ENCODE measurements at regions not wholly inside any gene's neighbourhood (a gene's known extent, or its start where the extent isn't known, plus 50 kb on each side); places are given as distances from the start of the nearest gene placed in this dataset.
A peak's percentile ranks its signal among the peaks of the same experiment; 100 is the strongest.
"Not testable (repeated sequence)": the region's sequence is repeated elsewhere in the genome, so short reads cannot be mapped to it uniquely, and the experiment has no call there.

- DNase-seq: no peak
Measured at GRCh38 chr13:62162860-62163259, 747.2 kb upstream of the PCDH20 start.

GRCh38 chr13:62158520-62158919 lies 742.9 kb upstream of the PCDH20 start:
- no peak for DNase-seq

GRCh38 chr13:62151724-62152123 lies 736.1 kb upstream of the PCDH20 start:
- DNase-seq: not testable (repeated sequence)

- DNase-seq: no peak
Measured at GRCh38 chr13:62142048-62142447, 726.4 kb upstream of the PCDH20 start.

GRCh38 chr13:62139597-62139996 lies 723.9 kb upstream of the PCDH20 start:
- DNase-seq: no peak

GRCh38 chr13:62137629-62138405 lies 722.2 kb upstream of the PCDH20 start:
- no peak for DNase-seq

GRCh38 chr13:62131604-62132003 lies 716.0 kb upstream of the PCDH20 start:
- no peak for DNase-seq

- no peak for DNase-seq
Measured at GRCh38 chr13:62130062-62130970, 714.7 kb upstream of the PCDH20 start.

GRCh38 chr13:62129000-62129551 lies 713.4 kb upstream of the PCDH20 start:
- no peak for DNase-seq

GRCh38 chr13:62126400-62126799 lies 710.8 kb upstream of the PCDH20 start:
- no peak for DNase-seq

- no peak for DNase-seq
Measured at GRCh38 chr13:62125451-62125850, 709.8 kb upstream of the PCDH20 start.

GRCh38 chr13:62123409-62123808 lies 707.8 kb upstream of the PCDH20 start:
- no peak for DNase-seq

GRCh38 chr13:62122434-62122833 lies 706.8 kb upstream of the PCDH20 start:
- no peak for DNase-seq

- DNase-seq: no peak
Measured at GRCh38 chr13:62119739-62120700, 704.4 kb upstream of the PCDH20 start.

- no peak for DNase-seq
Measured at GRCh38 chr13:62115831-62116230, 700.2 kb upstream of the PCDH20 start.

- DNase-seq: no peak
Measured at GRCh38 chr13:62113179-62113578, 697.5 kb upstream of the PCDH20 start.

- DNase-seq: no peak
Measured at GRCh38 chr13:62110079-62110478, 694.4 kb upstream of the PCDH20 start.

GRCh38 chr13:62104136-62104535 lies 688.5 kb upstream of the PCDH20 start:
- not testable (repeated sequence) for DNase-seq

GRCh38 chr13:62096652-62097051 lies 681.0 kb upstream of the PCDH20 start:
- DNase-seq: no peak

- no peak for DNase-seq
Measured at GRCh38 chr13:62094932-62095331, 679.3 kb upstream of the PCDH20 start.

- DNase-seq: peak; percentile 69
Measured at GRCh38 chr13:62093984-62094780, 678.5 kb upstream of the PCDH20 start.

GRCh38 chr13:62092949-62093348 lies 677.3 kb upstream of the PCDH20 start:
- no peak for DNase-seq
